IMR-90 (cell line): ENCODE measurements at regions not wholly inside any gene's neighbourhood (a gene's known extent, or its start where the extent isn't known, plus 50 kb on each side); places are given as distances from the start of the nearest gene placed in this dataset.

Source experiments
- ATAC-seq: fragments of 200-7000 bp; cut with Tn5 transposase; 2 replicates; pipeline ENCODE4 v1.9.1; 2020; ENCODE audit warnings: low read depth, mild to moderate bottlenecking, moderate library complexity
- BruUV-seq: library from RNA; stranded (reverse); fragments of 400-500 nt; replicated peaks from 2 replicates; lab custom pipeline; 2021; lab: Mats Ljungman, UMichigan
- CTCF ChIA-PET: fragments of 300-600 bp; formaldehyde crosslinking; extraction: SDS; loops from one replicate; lab custom pipeline; 2021; ENCODE audit warnings: antibody characterized with exemption; lab: Yijun Ruan, JAX
- POLR2A ChIA-PET: fragments of 300-600 bp; sonication (Branson Sonifier 250); formaldehyde crosslinking; loops from one replicate; lab custom pipeline; 2022; ENCODE audit warnings: antibody characterized with exemption; ENCODE audit not compliant: unreplicated experiment; lab: Charles Lee
- DNase-seq: peaks from one replicate; pipeline ENCODE4 v3.0.0; 2013
- H2AFZ ChIP-seq: replicated peaks from 2 replicates; pipeline ENCODE3; 2013; ENCODE audit warnings: low read length, mild to moderate bottlenecking; ENCODE audit not compliant: poor library complexity
- H2AK5ac ChIP-seq: 2 replicates; pipeline ENCODE4 v1.6.1; 2013; ENCODE audit warnings: low read depth, low read length, inconsistent platforms
- H2AK9ac ChIP-seq: replicated peaks from 2 replicates; pipeline ENCODE3; 2013; ENCODE audit warnings: mild to moderate bottlenecking, low read depth, low read length, moderate library complexity; ENCODE audit not compliant: poor library complexity
- H2BK120ac ChIP-seq: 2 replicates; pipeline ENCODE4 v1.6.1; 2013; ENCODE audit warnings: low read depth, low read length, inconsistent platforms
- H2BK15ac ChIP-seq: 3 replicates; pipeline ENCODE4 v1.6.1; 2013; ENCODE audit warnings: low read depth, low read length, inconsistent platforms
- H2BK20ac ChIP-seq: 2 replicates; pipeline ENCODE4 v1.6.1; 2013; ENCODE audit warnings: low read depth, mild to moderate bottlenecking, inconsistent platforms, low read length, moderate library complexity
- H2BK5ac ChIP-seq: 2 replicates; pipeline ENCODE4 v1.6.1; 2013; ENCODE audit warnings: mild to moderate bottlenecking, low read depth, low read length, inconsistent platforms; ENCODE audit not compliant: poor library complexity, severe bottlenecking
- H3K14ac ChIP-seq: replicated peaks from 2 replicates; pipeline ENCODE4 v1.6.1; 2013; ENCODE audit warnings: low read depth, low read length, inconsistent platforms
- H3K18ac ChIP-seq: 2 replicates; pipeline ENCODE4 v1.6.1; 2013; ENCODE audit warnings: low read depth, low read length, control low read depth
- H3K23ac ChIP-seq: 2 replicates; pipeline ENCODE4 v1.6.1; 2013; ENCODE audit warnings: low read depth, low read length, inconsistent platforms
- H3K27ac ChIP-seq: 2 replicates; pipeline ENCODE4 v1.5.1; 2013; ENCODE audit warnings: mild to moderate bottlenecking, control low read depth, low read length; ENCODE audit not compliant: insufficient read depth
- H3K27me3 ChIP-seq: 2 replicates; pipeline ENCODE4 v1.6.1; 2013; ENCODE audit warnings: low read length; ENCODE audit not compliant: control insufficient read depth, insufficient read depth
- H3K36me3 ChIP-seq: 2 replicates; pipeline ENCODE4 v1.6.1; 2013; ENCODE audit warnings: low read length, mixed read lengths; ENCODE audit not compliant: control insufficient read depth, insufficient read depth
- H3K4ac ChIP-seq: 2 replicates; pipeline ENCODE4 v1.6.1; 2013; ENCODE audit warnings: low read depth, low read length, inconsistent platforms
- H3K4me1 ChIP-seq: 2 replicates; pipeline ENCODE4 v1.6.1; 2013; ENCODE audit warnings: low read length, mixed read lengths; ENCODE audit not compliant: control insufficient read depth, insufficient read depth
- H3K4me2 ChIP-seq: 2 replicates; pipeline ENCODE4 v1.6.1; 2013; ENCODE audit warnings: low read depth, mild to moderate bottlenecking, control low read depth, low read length, moderate library complexity
- H3K4me3 ChIP-seq: 2 replicates; pipeline ENCODE4 v1.5.1; 2013; ENCODE audit warnings: low read depth, mild to moderate bottlenecking, control low read depth, low read length, moderate library complexity; ENCODE audit not compliant: insufficient read depth
- H3K56ac ChIP-seq: 2 replicates; pipeline ENCODE4 v1.6.1; 2013; ENCODE audit warnings: low read length, inconsistent platforms; ENCODE audit not compliant: insufficient read depth; ENCODE audit errors: extremely low read depth
- H3K79me1 ChIP-seq, 2 experiments: 2 replicates each; pipeline ENCODE4 v1.6.1; 2013; ENCODE audit warnings: low read length in 2 of 2, inconsistent platforms in 1 of 2, low read depth in 1 of 2
- H3K9ac ChIP-seq: 2 replicates; pipeline ENCODE4 v1.6.1; 2013; ENCODE audit warnings: low read depth, low read length, control low read depth
- H3K9me1 ChIP-seq: 2 replicates; pipeline ENCODE4 v1.6.1; 2013; ENCODE audit warnings: low read length, inconsistent platforms; ENCODE audit not compliant: insufficient read depth
- H3K9me3 ChIP-seq: 2 replicates; pipeline ENCODE4 v1.6.1; 2013; ENCODE audit warnings: low read length; ENCODE audit not compliant: control insufficient read depth, insufficient read depth
- H4K20me1 ChIP-seq: 2 replicates; pipeline ENCODE4 v1.6.1; 2013; ENCODE audit warnings: low read length, inconsistent platforms; ENCODE audit not compliant: insufficient read depth
- H4K5ac ChIP-seq: 2 replicates; pipeline ENCODE4 v1.6.1; 2013; ENCODE audit warnings: mild to moderate bottlenecking, low read depth, low read length, control low read depth
- H4K8ac ChIP-seq, 2 experiments: 2 replicates each; pipeline ENCODE4 v1.6.1; 2013; ENCODE audit warnings: low read depth in 2 of 2, low read length in 2 of 2, control low read depth in 1 of 2, inconsistent platforms in 1 of 2
- H4K91ac ChIP-seq: 2 replicates; pipeline ENCODE4 v1.6.1; 2013; ENCODE audit warnings: low read depth, low read length, inconsistent platforms; ENCODE audit not compliant: insufficient read depth
- CHD1 ChIP-seq: IDR thresholded peaks from 2 replicates; pipeline ENCODE4 v1.6.1; 2012; ENCODE audit warnings: low read depth, low read length, improper control_type of control experiment
- MAZ ChIP-seq: IDR thresholded peaks from 2 replicates; pipeline ENCODE4 v1.6.1; 2012; ENCODE audit warnings: low read depth, mild to moderate bottlenecking, low read length, improper control_type of control experiment, moderate library complexity, borderline replicate concordance
- MXI1 ChIP-seq: IDR thresholded peaks from 2 replicates; pipeline ENCODE4 v1.6.1; 2012; ENCODE audit warnings: low read depth, mild to moderate bottlenecking, low read length, moderate library complexity, borderline replicate concordance
- POLR2A ChIP-seq: IDR thresholded peaks from 2 replicates; pipeline ENCODE4 v1.6.1; 2012; ENCODE audit warnings: mild to moderate bottlenecking, low read depth, low read length
- RCOR1 ChIP-seq: IDR thresholded peaks from 2 replicates; pipeline ENCODE4 v1.6.1; 2012; ENCODE audit warnings: mild to moderate bottlenecking, low read length, improper control_type of control experiment; ENCODE audit not compliant: insufficient replicate concordance
- RFX5 ChIP-seq: IDR thresholded peaks from 2 replicates; pipeline ENCODE4 v1.8.0; 2012; ENCODE audit warnings: low read depth, mild to moderate bottlenecking, low read length, moderate library complexity
- SMC3 ChIP-seq: fragments of 150-350 bp; IDR thresholded peaks from 2 replicates; pipeline ENCODE4 v1.6.1; 2016; ENCODE audit warnings: low read depth, mild to moderate bottlenecking, antibody characterized with exemption, low read length, moderate library complexity
- WGBS, 2 experiments: methylation state at CpG; one replicate each; pipeline versions ENCODE4 v1.1.5 to v1.1.7; 2013; ENCODE audit warnings: missing lambda C conversion rate in 2 of 2; ENCODE audit not compliant: insufficient read length in 1 of 2; ENCODE audit errors: extremely low coverage in 2 of 2; 5-methylcytosine and 5-hydroxymethylcytosine counted together
- dilution Hi-C: fragments of 300-500 bp; cut with HindIII; formaldehyde crosslinking; loops from one replicate; pipeline ENCODE4 v1.14.3; 2018; ENCODE audit warnings: low sequenced_read_pairs; ENCODE audit not compliant: unreplicated experiment
- in situ Hi-C: fragments of 300-500 bp; cut with MboI; formaldehyde crosslinking; loops from 3 replicates; pipeline ENCODE4 v1.14.3; 2019; ENCODE audit warnings: low sequenced_read_pairs, inconsistent platforms, mixed read lengths
- intact Hi-C: fragments of 100-400 bp; cut with micrococcal nuclease; formaldehyde crosslinking; loops from 2 replicates; pipeline ENCODE4 v1.10.0; 2022
- TF ChIP-seq, protein P1 (sequence below): fragments of 150-350 bp; IDR thresholded peaks from 2 replicates; pipeline ENCODE4 v1.6.1; 2017; ENCODE audit warnings: mild to moderate bottlenecking, antibody characterized with exemption, low read length, low read depth

DNA sequence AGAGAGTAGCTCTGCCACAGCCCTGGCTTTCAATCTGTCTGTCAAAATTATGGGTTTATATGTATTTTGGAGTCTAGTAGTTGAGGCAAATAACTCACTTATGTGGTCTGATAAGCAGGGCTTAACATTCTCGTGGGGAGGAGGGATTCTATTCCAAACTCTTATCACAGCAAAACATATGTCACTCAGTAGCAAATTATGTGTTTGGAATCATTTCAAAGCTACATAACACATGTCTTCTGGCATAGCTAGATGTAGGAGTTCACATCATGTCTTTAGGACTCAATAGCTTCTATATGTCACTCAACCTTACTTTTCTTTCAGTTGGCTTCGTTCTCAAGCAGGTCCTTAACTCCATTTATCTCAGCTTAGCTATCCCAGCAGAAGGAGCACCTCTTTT, 144.5 kb upstream of the SEMA6A start:
- no peaks in the 10 kb centered on the region for H3K4me1 ChIP-seq
- no peak overlapping the region for H4K91ac ChIP-seq
- no peaks in the 10 kb centered on the region for H3K9me1 ChIP-seq
- ChIA-PET POLR2A (no interaction called here), CTCF (no interaction called here)
- no peak overlapping the region for H3K56ac ChIP-seq
- no peaks in the 10 kb centered on the region for H3K79me1 ChIP-seq
- WGBS, 2 experiments: no CpG with 5 or more reads among the region's 2 CpGs
- H3K4me3 ChIP-seq: no peak overlapping the region
- no peak overlapping the region for H3K9ac ChIP-seq
- H2BK15ac ChIP-seq: no peak overlapping the region
- DNase-seq: no peak
- in situ Hi-C loops (no loop called here), intact Hi-C loops (no loop called here), dilution Hi-C loops (no loop called here)
- no peak overlapping the region for H3K4me2 ChIP-seq
- H2AK5ac ChIP-seq: no peak overlapping the region
- no peak overlapping the region for H2AFZ ChIP-seq
- no peak overlapping the region for H4K8ac ChIP-seq
- no peak overlapping the region for H3K4ac ChIP-seq
- no peak overlapping the region for H3K18ac ChIP-seq
- H4K5ac ChIP-seq: no peak overlapping the region
- no peak overlapping the region for H2AK9ac ChIP-seq
- no TSS peak for BruUV-seq
- no peak overlapping the region for H3K23ac ChIP-seq
- no peak for ATAC-seq
- H3K9me3 ChIP-seq: peaks cover 6% of the 10 kb centered on the region
- H3K27me3 ChIP-seq: no peaks in the 10 kb centered on the region
- TF ChIP-seq MXI1 (no peak), MAZ (no peak), POLR2A (no peak), CHD1 (no peak), SMC3 (no peak), RCOR1 (no peak), RFX5 (no peak)
- TF ChIP-seq, protein P1, sequence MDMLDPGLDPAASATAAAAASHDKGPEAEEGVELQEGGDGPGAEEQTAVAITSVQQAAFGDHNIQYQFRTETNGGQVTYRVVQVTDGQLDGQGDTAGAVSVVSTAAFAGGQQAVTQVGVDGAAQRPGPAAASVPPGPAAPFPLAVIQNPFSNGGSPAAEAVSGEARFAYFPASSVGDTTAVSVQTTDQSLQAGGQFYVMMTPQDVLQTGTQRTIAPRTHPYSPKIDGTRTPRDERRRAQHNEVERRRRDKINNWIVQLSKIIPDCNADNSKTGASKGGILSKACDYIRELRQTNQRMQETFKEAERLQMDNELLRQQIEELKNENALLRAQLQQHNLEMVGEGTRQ: no peak
- H3K14ac ChIP-seq: no peak overlapping the region
- H2BK20ac ChIP-seq: no peak overlapping the region
- no peak overlapping the region for H2BK120ac ChIP-seq
- no peaks in the 10 kb centered on the region for H3K36me3 ChIP-seq
- no peaks in the 10 kb centered on the region for H4K20me1 ChIP-seq
- no peak overlapping the region for H2BK5ac ChIP-seq
- H3K27ac ChIP-seq: no peak overlapping the region
